ENCODE measurements at regions not wholly inside any gene's neighbourhood (a gene's known extent, or its start where the extent isn't known, plus 50 kb on each side); places are given as distances from the start of the nearest gene placed in this dataset.
A peak's percentile ranks its signal among the peaks of the same experiment; 100 is the strongest.
"Not testable (repeated sequence)": the region's sequence is repeated elsewhere in the genome, so short reads cannot be mapped to it uniquely, and the experiment has no call there.

DNA sequence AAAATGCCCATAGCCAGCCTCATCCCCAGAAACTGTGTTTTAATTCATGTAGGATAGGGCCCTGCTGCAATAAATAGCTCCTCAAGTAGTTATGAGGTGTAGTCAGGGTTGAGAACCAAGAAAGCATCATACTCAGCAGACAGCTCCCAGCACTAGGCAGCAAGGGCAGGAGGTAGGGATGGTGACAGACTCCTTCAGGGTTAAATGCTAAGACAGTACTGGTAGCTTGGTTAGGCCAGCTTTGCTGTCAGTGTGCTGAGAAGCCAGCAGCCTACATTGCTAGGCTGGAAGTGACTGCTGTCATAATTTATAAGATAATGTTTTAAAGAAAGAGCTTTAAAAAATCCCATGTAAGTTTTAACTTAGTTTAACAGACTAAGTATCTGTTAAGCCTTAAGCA, 113.9 kb upstream of the IMMP2L start:
- DNase-seq, result no peak

DNA sequence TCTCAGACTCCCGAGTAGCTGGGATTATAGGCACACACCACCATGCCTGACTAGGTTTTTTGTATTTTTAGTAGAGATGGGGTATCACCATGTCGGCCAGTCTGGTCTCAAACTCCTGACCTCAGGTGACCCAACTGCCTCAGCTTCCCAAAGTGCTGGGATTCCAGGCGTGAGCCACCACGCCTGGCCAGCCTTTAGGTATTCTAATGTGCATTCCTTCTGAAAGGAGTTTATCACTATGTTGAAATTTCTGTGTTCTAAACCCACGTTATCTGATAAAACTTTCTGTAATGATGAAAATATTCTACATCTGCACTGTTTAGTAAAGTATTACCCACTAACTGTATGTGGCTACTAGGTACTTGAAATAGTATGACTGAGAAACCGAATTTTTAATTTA, 110.6 kb upstream of the IMMP2L start:
- no peak for DNase-seq

GRCh38 chr7:111671927-111672326, 109.6 kb upstream of the IMMP2L start:
- DNase-seq, result no peak

GRCh38 chr7:111668711-111669110, 106.4 kb upstream of the IMMP2L start:
- no peak for DNase-seq

GRCh38 chr7:111667488-111667887, 105.2 kb upstream of the IMMP2L start:
- no peak for DNase-seq

- no peak for DNase-seq
Measured at GRCh38 chr7:111666260-111666659, 104.0 kb upstream of the IMMP2L start.

- no peak for DNase-seq
Measured at GRCh38 chr7:111663771-111664170, 101.5 kb upstream of the IMMP2L start.

GRCh38 chr7:111662386-111662785, 100.1 kb upstream of the IMMP2L start:
- no peak for DNase-seq

DNA sequence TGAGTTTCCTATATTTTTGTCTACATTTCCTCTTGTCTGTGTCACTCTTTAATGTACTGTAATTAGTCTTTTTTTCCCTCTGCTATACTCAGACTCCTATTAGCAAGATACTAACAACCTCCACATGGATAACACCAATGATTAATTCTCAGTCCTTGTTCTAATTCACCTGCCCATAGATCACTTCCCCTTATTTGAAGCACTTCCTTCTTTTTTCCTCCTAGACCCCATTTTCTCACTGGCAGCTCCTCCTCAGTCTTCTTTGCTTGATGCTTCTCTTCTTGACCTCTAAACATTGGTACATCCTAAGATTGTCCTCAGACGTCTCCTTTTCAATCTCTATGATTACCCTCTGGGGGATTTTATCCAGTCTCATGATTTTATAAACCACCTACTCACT, 98.2 kb upstream of the IMMP2L start:
- DNase-seq, result no peak

GRCh38 chr7:111658546-111658945, 96.3 kb upstream of the IMMP2L start:
- no peak for DNase-seq

DNA sequence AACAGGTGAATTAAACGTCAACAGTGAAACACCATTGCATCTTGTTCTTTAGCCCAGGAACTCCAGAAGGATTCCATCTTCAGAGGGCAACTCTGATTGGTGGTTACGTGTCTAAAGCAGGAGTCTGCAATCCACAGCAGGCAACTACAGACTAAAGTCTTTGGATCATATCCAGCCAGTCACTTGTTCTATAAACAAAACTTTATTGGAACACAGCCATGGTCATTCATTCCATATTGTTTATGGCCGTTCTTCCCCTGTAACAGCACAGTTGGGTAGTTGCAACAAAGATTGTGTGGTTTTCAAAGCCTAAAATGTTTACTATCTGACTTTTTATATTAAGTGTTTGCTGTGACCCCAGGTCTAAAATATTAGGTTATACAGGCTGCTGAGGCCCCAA, 94.7 kb upstream of the IMMP2L start:
- DNase-seq, result no peak

DNA sequence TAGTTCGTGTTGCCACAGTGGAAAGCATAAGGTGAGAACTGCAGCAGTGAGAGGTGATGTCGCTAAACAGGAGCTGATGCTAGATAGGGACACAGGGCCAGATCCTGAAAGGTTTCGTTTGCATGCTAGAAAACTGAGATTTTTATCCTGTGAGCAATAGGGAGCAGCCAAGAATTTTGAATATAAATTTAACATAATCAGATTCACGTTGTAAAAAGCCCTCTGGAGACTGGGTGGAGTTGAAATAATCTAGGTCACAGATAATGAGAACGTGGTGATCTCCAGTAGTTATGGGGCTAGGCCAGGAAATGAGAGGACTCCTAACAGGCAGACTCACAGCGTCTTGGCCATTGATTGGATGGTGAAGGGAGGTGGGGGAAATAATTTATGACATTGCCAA, 92.1 kb upstream of the IMMP2L start:
- no peak for DNase-seq

DNA sequence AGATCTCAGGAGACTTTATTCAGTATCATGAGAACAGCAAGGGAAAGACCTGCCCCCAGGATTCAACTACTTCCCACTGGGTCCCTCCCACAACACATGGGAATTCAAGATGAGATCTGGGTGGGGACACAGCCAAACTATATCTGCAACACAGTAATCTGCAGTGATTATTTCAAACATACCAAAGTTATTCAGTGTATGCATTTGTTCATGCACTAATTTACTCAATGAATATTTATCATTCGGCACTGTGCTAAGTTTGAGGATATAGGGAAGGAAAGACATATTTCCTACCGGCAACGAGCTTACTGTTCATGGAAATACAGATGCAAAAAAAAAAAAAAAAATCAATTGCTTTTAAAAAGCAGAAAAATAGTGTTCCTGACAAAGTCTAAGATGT, 91.6 kb upstream of the IMMP2L start:
- DNase-seq, result no peak

- peak; percentile 22 for DNase-seq
Measured at GRCh38 chr7:111650456-111650999, 88.2 kb upstream of the IMMP2L start.

DNA sequence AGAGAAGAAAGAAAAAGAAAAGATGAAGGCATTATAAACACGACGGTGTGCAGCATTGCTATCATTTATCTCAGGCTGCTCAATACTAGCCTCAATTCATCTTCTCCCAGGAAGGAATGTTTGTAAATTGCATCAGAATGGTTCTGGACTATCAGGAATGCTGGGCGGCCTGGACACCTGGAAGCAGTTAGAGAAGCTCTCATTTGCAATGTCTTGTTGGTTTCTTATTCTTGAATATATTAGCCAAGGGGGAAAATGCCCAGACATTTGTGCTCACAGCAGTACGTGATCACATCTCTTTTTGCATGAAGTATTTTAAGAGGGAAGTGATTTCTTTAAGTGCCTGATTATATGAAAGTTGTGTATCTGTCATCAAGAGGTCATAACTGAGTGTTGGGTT, 85.6 kb upstream of the IMMP2L start:
- DNase-seq, result no peak

DNA sequence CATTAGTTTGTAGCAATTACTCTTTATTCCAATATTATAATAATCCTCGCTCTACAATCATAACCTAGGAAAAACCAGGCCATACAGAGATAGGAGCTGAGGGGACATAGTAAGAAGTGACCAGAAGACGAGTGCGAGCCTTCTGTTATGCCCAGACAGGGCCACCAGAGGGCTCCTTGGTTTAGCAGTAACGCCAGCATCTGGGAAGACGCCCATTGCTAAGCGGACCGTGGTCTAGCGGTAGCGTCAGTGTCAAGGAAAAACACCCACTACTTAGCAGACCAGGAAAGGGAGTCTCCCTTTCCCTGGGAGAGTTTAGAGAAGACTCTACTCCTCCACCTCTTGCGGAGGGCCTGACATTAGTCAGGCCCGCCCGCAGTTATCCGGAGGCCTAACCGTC, 82.3 kb upstream of the IMMP2L start:
- not testable (repeated sequence) for DNase-seq

DNA sequence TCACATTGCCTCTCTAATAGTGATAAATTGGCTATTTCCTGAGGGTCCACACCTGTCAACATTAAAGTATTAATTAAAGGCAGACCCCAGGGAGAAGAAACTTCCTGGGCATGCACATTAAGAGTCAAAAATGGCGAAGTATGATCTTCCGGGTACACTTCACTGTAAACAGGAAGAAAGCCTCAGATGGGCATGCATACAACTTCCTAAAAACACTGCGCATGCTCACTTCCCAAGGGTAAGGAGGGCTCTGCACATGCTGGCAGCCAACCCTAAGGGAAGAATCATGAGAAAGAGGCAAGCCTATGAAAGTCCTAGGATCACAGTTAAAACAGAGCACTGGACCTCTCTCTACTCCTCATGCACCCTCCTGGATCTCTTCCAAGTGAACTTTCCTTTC, 80.1 kb upstream of the IMMP2L start:
- no peak for DNase-seq

GRCh38 chr7:111640416-111640815, 78.1 kb upstream of the IMMP2L start:
- DNase-seq, result no peak

DNA sequence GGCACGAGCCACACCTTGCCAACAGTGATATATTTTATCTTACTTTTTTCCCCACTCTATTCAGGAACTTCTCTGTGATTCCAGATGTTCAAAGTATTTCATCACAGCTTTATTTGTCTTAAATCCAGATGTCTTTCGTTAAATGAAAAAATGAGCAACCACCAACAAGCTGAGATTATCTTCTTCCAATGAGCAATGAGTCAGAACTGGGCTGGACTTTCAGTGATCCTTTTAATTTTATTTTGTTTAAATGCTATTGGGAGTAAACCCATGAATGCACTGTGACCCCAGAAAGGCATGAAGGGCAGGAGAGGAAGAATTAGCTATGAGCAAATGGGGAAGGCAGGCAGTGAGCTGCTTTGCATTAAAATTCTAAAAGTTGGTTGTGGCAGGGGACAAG, 77.6 kb upstream of the IMMP2L start:
- no peak for DNase-seq

DNA sequence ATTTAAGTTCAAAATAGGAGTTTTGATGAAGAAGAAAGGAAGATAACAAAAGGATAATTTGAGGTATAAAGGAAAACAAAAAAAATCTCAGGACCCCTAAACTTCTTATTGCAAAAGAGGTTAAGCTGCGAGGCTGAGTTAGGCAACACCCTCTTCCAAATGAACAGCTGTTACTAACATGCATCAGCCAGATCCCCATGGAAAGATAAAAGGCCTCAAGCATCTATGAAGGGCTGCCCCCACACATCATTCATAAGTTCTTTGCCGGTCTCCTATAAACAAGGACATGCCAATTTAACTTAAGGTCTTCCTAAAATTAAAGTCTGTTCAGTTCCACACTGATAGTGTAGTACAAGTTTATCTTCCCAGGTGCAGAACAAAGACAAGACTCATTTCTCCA, 75.8 kb upstream of the IMMP2L start:
- DNase-seq, result no peak

DNA sequence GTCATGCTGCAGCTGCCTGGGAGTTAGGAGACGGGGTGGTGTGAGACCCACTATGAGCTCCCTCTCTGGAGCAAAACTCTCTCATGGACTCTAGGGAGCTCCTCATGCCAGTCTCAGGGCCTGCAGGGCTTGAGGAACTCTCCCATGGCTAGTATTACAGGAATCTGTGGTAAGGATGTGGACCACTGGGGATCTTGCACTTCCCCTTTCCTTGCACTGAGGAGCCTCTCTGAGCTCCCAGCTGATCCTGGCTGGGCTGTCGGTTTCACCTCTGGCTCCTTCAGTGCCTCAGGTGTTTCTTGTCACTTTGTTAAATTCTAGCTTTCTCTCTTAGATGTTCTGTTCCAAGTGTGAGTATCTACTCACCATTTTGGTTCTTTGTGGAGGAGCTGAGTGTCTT, 71.6 kb upstream of the IMMP2L start:
- no peak for DNase-seq

DNA sequence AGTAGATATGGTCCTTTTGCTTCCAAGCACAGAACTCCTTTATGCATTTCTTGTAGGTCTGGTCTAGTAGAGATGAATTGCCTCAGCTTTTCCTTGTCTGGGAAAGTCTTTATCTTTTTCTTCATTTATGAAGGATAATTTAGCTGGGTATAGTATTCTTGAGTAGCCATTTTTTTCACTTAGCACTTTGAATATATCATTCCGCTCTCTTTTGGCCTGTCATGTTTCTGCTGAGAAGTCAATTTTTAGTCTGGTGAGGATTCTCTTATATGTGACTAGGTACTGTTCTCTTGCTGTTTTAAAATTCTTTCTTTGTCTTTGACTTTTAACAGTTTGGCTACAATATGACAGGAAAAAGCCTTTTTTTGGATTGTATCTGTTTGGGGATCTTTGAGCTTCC, 68.6 kb upstream of the IMMP2L start:
- no peak for DNase-seq

DNA sequence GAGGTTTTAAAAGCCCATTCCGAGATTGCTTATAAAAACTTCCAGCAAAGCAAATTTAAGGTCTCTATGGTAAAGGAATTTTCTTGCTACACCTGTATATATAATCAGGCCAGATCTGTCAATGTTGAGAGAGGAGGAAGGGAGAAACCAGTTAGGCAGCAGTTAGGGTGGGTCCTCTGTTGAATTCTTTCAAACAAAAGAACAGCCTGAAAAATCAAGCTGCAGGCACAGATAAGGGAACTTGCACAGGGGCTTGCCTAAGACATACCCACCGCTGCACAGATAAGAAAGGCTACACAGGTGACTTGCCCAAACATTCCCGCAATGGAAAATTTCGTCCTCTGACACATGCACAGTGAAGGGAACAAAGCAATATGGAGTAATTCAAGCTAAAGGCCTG, 59.8 kb upstream of the IMMP2L start:
- DNase-seq, result no peak

Data from NCI-H1694 treated with DMSO at 0.1 percent for 48 hours (cell line).